ENCODE measurements at regions not wholly inside any gene's neighbourhood (a gene's known extent, or its start where the extent isn't known, plus 50 kb on each side); places are given as distances from the start of the nearest gene placed in this dataset.

DNA sequence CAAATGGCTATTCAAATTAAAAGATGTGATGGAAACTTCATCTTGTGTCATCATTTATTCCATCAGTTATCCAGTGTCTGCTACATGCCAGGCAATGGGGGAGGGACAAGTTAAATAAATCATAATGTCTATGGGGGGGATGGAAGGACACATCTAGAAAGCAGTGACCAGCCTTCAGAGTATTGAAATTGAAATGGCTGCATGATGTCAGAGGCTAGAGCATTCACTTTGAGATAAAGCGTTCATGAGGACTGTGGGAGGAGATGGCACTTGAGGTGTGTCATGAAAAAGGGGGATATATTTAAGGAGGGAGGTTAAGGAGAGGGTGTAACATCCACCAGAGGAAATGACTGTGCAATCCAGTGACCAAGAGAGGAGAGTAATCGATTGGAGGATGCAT, 50.6 kb downstream of the SLIT2 start:
- DNase-seq = no peak
- no peaks in the 10 kb centered on the region for H3F3A ChIP-seq (ENCODE audit: low read length, unreplicated experiment)
- no peak overlapping the region for H3K27ac ChIP-seq (ENCODE audit: low read length)
- no peaks in the 10 kb centered on the region for H3K27me3 ChIP-seq (ENCODE audit: low read length)
- CTCF ChIA-PET = no interaction called here
- TF ChIP-seq EZH2phosphoT487 (IDR thresholded peaks at IDR 0.05; ENCODE audit: borderline replicate concordance, low read length) (no peak), EZH2 (IDR thresholded peaks at IDR 0.05; ENCODE audit: low read length, unreplicated experiment) (no peak)
- TF ChIP-seq, protein P1, sequence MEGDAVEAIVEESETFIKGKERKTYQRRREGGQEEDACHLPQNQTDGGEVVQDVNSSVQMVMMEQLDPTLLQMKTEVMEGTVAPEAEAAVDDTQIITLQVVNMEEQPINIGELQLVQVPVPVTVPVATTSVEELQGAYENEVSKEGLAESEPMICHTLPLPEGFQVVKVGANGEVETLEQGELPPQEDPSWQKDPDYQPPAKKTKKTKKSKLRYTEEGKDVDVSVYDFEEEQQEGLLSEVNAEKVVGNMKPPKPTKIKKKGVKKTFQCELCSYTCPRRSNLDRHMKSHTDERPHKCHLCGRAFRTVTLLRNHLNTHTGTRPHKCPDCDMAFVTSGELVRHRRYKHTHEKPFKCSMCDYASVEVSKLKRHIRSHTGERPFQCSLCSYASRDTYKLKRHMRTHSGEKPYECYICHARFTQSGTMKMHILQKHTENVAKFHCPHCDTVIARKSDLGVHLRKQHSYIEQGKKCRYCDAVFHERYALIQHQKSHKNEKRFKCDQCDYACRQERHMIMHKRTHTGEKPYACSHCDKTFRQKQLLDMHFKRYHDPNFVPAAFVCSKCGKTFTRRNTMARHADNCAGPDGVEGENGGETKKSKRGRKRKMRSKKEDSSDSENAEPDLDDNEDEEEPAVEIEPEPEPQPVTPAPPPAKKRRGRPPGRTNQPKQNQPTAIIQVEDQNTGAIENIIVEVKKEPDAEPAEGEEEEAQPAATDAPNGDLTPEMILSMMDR (conservative IDR thresholded peaks at IDR 0.05; ENCODE audit: low read depth, low read length) = no peak
- H4K20me1 ChIP-seq (ENCODE audit: low read length) = no peaks in the 10 kb centered on the region
- no peaks in the 10 kb centered on the region for H3K9me2 ChIP-seq (replicated peaks; ENCODE audit: low read length)
- H3K9me3 ChIP-seq (ENCODE audit: low read length) = no peaks in the 10 kb centered on the region
- no peak overlapping the region for H2AFZ ChIP-seq (ENCODE audit: low read length)
- H3K36me3 ChIP-seq (ENCODE audit: low read depth, low read length) = no peaks in the 10 kb centered on the region
- POLR2A ChIA-PET (ENCODE audit: unreplicated experiment) = no interaction called here
- no peak for ATAC-seq
- H3K79me2 ChIP-seq (ENCODE audit: low read length) = peaks cover 43% of the 10 kb centered on the region
- no peak overlapping the region for H3K4me3 ChIP-seq (ENCODE audit: low read length)
- no peaks in the 10 kb centered on the region for H3K4me1 ChIP-seq (ENCODE audit: insufficient read depth, low read length)
- no peak overlapping the region for H3K9ac ChIP-seq (ENCODE audit: low read length)
- BruUV-seq (replicated peaks) = no TSS peak
- H3K4me2 ChIP-seq (ENCODE audit: low read length) = no peak overlapping the region
- intact Hi-C loops (cut with micrococcal nuclease) = loop anchor here (10.0 kb wide), 2 partner anchors 242 to 382 kb away; no protein-coding TSS in a partner anchor

DNA sequence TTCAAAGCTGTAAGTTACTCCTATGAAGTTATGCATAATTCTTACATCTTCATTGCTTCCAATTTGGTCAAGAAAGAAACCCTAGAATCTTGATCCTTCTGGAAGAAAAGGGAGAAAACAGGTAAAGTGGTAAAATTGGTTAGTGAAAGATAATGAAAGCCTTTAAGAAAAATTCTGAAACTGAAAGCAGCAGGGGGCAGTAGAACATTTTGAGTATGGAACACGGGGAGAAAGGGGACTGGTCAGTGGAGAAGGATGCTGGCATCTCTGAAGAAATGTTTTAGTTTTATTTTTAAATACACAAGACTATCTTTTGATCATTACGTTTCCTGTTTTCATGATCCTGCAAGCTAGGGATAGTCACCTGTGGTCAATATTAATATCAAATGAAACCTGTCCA, 54.3 kb downstream of the SLIT2 start:
- intact Hi-C loops (cut with micrococcal nuclease) = loop anchor here (10.0 kb wide), 2 partner anchors 239 to 379 kb away; no protein-coding TSS in a partner anchor
- no peak overlapping the region for H3K27ac ChIP-seq (ENCODE audit: low read length)
- CTCF ChIA-PET = no interaction called here
- POLR2A ChIA-PET (ENCODE audit: unreplicated experiment) = no interaction called here
- peaks cover 32% of the 10 kb centered on the region for H3K79me2 ChIP-seq (ENCODE audit: low read length)
- ATAC-seq = no peak
- H3K4me1 ChIP-seq (ENCODE audit: insufficient read depth, low read length) = no peaks in the 10 kb centered on the region
- H3K9me2 ChIP-seq (replicated peaks; ENCODE audit: low read length) = no peaks in the 10 kb centered on the region
- H3K4me3 ChIP-seq (ENCODE audit: low read length) = no peak overlapping the region
- H3K27me3 ChIP-seq (ENCODE audit: low read length) = no peaks in the 10 kb centered on the region
- no peaks in the 10 kb centered on the region for H4K20me1 ChIP-seq (ENCODE audit: low read length)
- BruUV-seq (replicated peaks) = no TSS peak
- H2AFZ ChIP-seq (ENCODE audit: low read length) = no peak overlapping the region
- H3K36me3 ChIP-seq (ENCODE audit: low read depth, low read length) = no peaks in the 10 kb centered on the region
- H3K4me2 ChIP-seq (ENCODE audit: low read length) = no peak overlapping the region
- peak; percentile 36 for DNase-seq
- H3K9me3 ChIP-seq (ENCODE audit: low read length) = no peaks in the 10 kb centered on the region
- no peak for TF ChIP-seq EZH2 (IDR thresholded peaks at IDR 0.05; ENCODE audit: low read length, unreplicated experiment)
- TF ChIP-seq, protein P1 (conservative IDR thresholded peaks at IDR 0.05; ENCODE audit: low read depth, low read length) = peak; percentile 49
- H3F3A ChIP-seq (ENCODE audit: low read length, unreplicated experiment) = no peaks in the 10 kb centered on the region
- H3K9ac ChIP-seq (ENCODE audit: low read length) = no peak overlapping the region

DNA sequence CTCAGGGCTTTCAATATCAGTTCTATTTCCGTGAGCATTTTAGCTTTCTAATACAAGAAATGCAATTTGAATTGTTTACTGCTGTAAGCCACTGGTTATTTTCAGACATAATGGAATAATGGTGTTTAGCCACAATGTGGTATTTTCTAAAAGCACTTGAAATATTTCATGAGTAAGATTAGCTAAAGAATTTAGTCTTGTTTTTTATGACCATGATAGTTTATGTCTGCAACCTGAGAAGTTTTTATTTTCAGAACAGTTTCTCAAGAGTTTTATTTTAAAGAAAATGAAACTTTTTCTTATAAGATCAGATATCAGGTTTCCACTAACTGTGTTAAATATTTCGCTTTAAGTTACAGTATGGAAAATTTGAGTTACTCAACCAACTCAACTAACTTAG, 60.2 kb downstream of the SLIT2 start:
- Histone ChIP-seq H3K4me3 (ENCODE audit: low read length) (no peak overlapping the region), H4K20me1 (ENCODE audit: low read length) (no peaks in the 10 kb centered on the region), H2AFZ (ENCODE audit: low read length) (no peak overlapping the region), H3K36me3 (ENCODE audit: low read depth, low read length) (no peaks in the 10 kb centered on the region), H3K79me2 (ENCODE audit: low read length) (peaks cover 39% of the 10 kb centered on the region), H3K9me3 (ENCODE audit: low read length) (no peaks in the 10 kb centered on the region), H3K4me1 (ENCODE audit: insufficient read depth, low read length) (no peaks in the 10 kb centered on the region), H3K27ac (ENCODE audit: low read length) (no peak overlapping the region), H3K4me2 (ENCODE audit: low read length) (no peak overlapping the region), H3F3A (ENCODE audit: low read length, unreplicated experiment) (no peaks in the 10 kb centered on the region), H3K9me2 (replicated peaks; ENCODE audit: low read length) (no peaks in the 10 kb centered on the region), H3K27me3 (ENCODE audit: low read length) (no peaks in the 10 kb centered on the region), H3K9ac (ENCODE audit: low read length) (no peak overlapping the region)
- intact Hi-C loops (cut with micrococcal nuclease) = no loop called here
- no TSS peak for BruUV-seq (replicated peaks)
- no peak for ATAC-seq
- no peak for DNase-seq
- ChIA-PET CTCF (no interaction called here), POLR2A (ENCODE audit: unreplicated experiment) (no interaction called here)
- TF ChIP-seq, protein P1 (conservative IDR thresholded peaks at IDR 0.05; ENCODE audit: low read depth, low read length) = no peak
- TF ChIP-seq EZH2 (IDR thresholded peaks at IDR 0.05; ENCODE audit: low read length, unreplicated experiment) = no peak
